GM20431 (cell line): ENCODE measurements at regions not wholly inside any gene's neighbourhood (a gene's known extent, or its start where the extent isn't known, plus 50 kb on each side); places are given as distances from the start of the nearest gene placed in this dataset.
"Not testable (repeated sequence)": the region's sequence is repeated elsewhere in the genome, so short reads cannot be mapped to it uniquely, and the experiment has no call there.

ENCODE experiments used
- in situ Hi-C: fragments of 300-500 bp; cut with MseI, MboI; formaldehyde crosslinking; loops from one replicate; pipeline ENCODE4 v1.15.0; 2020; ENCODE audit warnings: low sequenced_read_pairs; ENCODE audit not compliant: unreplicated experiment

- in situ Hi-C loops, result no loop called here
Measured at GRCh38 chr10:57891201-57892006, 376.3 kb downstream of the IPMK start.

GRCh38 chr10:57890691-57891090 lies 377.0 kb downstream of the IPMK start:
- in situ Hi-C loops, result no loop called here

DNA sequence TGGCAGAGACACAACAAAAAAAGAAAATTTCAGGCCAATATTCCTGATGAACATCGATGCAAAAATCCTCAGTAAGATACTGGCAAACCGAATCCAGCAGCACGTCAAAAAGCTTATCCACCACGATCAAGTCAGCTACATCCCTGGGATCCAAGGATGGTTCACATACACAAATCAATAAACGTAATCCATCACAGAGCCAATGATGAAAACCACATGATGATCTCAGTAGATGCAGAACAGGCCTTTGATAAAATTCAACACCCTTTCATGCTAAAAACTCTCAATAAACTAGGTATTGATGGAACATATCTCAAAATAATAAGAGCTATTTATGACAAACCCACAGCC lies 382.1 kb downstream of the IPMK start:
- in situ Hi-C loops, result not testable (repeated sequence)

GRCh38 chr10:57884965-57885617 lies 382.6 kb downstream of the IPMK start:
- in situ Hi-C loops, result no loop called here

GRCh38 chr10:57884407-57884806 lies 383.3 kb downstream of the IPMK start:
- in situ Hi-C loops, result no loop called here

GRCh38 chr10:57880446-57881227 lies 387.1 kb downstream of the IPMK start:
- in situ Hi-C loops, result no loop called here

- in situ Hi-C loops, result no loop called here
Measured at GRCh38 chr10:57874810-57875209, 392.9 kb downstream of the IPMK start.

GRCh38 chr10:57867241-57867640 lies 400.5 kb downstream of the IPMK start:
- in situ Hi-C loops, result no loop called here

DNA sequence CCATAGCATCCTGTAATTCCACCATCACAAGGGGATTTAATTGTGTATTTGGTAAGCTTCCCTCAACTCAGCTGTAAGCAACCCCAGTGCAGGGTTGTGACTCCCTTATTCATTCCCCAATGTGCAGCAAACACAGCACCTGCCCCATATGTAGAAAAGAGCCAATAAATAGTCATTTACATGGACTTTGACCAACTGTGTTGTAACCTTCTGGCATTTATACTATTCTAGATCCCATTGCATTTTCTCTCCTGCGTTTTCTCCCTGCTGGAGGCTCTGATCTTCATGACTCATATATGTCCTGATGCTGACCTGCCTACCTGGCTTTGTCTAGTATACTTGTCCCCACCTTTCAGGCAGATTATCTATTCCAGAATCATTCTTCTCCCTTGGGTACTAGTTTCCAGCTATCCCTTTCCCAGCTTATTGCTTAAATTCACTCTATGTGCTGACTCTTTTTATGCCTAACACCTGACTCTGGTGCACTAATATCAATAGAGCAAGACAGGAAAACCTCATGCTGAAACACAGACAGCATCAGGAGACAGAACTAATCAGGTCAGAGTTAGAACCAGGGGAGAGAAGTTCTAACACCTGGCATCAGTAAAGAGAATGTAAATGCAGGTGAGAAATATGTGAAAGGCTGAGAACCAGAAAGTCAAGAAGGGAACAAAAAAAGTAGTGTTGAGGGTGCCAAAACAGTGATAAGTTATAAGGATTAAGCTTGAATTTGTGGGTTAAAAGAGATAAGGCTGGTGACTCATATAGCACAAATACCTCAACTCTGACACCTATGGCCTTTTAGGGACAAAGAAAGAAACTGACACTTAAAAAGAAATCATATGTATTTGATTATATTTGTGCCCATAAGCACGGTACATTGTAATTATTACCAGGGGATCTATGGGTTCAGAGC lies 402.7 kb downstream of the IPMK start:
- in situ Hi-C loops, result no loop called here

DNA sequence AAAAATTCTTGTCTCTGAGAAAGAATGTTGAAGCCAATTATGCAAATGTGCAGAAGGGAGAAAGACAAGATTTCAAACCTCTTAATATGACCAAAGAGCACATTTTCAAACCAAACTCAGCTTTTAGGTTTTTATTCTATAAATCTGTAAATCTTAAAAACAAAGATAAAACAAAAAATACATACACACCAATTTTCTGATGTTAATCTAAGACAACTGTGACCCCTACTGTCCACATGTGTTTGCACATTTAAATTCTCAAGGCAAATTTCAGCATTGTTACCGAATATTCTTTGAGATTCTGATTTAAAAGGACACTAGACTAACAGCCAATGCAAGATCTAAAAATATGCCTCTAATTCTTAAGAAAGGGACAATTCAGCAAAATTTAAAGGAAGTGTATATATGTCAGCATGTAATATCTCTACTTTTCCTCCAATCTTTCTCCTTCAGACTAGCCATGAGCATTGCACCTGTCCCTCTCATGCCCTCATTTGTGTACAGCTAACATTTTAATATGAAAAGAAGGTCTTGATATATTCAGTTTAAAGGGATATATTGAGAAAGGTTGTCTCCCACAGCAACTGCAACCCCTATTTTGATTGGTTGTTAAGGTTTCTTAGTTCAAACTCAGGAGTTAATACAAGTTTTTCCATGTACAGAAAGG lies 417.9 kb downstream of the IPMK start:
- in situ Hi-C loops, result no loop called here

DNA sequence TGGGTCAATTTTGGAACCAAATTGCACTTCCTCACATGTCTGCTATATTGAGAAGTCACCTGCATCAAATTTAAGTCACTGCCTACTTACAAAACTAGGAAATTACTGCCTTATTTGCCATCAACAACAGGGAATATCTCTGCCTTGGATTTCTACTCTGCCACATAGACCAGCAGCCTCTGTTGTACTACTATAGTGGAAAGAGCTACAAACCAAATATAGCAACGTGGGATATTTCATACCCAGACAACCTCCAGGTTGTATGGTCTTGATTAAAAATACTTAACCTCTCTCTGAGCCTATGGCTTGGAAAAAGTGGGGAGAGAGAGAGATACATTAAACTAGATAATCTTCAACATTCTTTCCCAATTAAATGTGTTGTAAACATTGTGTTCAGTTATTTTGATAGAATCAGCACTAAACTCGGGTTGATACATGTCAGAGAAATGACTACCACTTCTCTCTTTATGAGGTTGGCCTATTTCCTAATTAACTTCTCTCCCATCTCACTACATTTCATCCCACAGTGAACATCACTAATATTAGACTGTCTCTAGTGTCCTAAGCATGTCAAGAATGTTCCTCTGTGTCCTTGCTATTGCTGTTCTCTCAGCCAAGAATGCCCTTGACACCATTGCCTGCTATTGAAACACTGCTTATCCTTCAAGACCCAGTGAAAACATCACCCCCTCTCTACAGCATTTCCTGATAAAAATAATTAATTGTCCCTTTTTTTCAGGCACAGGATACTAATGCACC lies 421.2 kb downstream of the IPMK start:
- in situ Hi-C loops, result no loop called here

- in situ Hi-C loops, result no loop called here
Measured at GRCh38 chr10:57844387-57844998, 423.2 kb downstream of the IPMK start.

GRCh38 chr10:57830877-57831560 lies 436.7 kb downstream of the IPMK start:
- in situ Hi-C loops, result no loop called here

DNA sequence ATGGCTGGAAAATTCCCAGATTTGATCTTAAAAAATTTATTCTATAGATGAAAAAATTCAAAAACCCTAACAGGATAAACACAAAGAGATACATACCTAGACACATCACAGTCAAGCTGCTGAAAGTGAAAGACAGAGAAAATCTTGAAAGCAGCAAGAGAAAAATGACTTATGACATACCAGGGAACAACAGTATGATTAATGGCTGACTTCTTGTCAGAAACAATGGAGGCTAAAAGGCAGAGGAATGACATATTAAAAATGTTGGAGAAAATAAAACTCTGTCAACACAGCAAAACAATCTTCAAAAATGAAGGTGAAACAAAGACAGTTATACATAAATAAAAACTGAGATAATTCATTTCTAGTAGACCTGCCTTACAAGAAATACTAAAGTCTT lies 442.7 kb downstream of the IPMK start:
- in situ Hi-C loops, result no loop called here

DNA sequence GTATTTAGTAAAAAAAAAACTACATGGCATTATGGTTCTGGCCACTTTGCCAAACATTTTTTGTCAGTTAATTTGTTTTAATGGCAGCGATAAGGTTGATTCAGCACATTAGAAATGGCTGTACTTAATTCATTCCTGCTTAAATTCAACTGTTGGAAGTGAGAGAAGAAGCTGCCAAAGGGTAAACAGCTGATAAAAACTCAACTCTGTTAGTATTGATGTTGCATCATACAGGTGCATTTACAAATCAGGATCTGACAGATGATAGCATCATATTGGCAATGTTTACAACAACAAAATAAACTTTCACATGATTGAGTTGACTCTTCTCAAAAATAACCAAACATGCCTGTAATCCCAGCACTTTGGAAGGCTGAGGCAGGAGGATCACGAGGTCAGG lies 444.3 kb downstream of the IPMK start:
- in situ Hi-C loops, result no loop called here

DNA sequence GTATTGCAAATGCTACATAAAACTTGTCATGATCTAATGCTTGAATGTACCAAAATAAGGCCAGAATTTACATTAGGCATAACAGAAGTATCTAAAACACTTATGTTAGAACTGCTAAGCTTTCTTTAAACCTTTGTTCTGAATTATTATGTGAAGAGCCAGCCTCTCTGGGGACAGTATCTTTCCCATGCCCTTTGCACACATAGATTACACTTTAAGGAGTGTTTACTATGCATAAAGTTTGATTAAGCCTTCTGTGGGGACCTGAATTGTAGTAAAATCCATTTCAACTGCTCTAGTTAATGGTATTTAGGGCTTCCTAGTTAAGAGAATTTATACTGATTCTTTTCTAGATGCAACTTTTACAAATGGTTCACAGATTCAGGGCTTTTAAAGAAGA lies 444.7 kb downstream of the IPMK start:
- in situ Hi-C loops, result no loop called here

DNA sequence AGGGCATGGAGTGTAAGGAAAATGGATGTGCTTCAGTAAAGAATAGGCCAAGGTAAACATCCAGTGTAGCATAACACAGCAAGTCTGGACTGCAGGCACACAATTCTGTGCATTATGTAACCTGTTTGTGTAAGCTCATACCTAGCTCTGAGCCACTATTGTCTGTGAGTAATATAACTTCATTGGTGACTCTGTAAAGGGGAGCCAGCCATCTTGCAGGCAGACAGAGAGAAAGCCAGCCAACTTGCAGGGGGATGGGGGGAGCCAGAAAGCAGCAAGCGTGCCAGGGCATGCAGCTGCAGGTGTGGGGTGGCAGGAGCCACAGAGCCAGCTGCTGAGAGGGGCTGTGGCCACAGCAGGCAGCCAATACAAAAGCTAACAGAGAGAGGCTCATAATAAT lies 449.2 kb downstream of the IPMK start:
- in situ Hi-C loops, result no loop called here

DNA sequence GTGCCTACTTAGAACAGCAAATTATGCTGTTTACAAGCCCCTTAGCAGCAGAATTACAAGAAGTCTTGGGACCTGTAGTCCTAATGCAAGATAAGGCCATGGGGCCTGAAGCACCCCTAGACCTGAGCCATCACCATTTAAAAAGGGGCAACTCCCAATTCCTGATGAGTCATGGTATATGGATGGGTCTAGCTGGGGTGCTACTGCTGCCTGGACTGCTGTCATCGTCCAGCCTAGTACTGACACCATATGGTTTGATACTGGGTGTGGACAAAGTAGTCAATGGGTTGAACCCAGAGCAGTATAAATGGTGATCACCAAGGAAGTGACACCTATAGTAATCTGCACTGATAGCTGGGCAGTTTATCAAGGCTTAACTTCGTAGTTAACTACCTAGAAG lies 450.0 kb downstream of the IPMK start:
- in situ Hi-C loops, result no loop called here
